ENCODE measurements at regions not wholly inside any gene's neighbourhood (a gene's known extent, or its start where the extent isn't known, plus 50 kb on each side); places are given as distances from the start of the nearest gene placed in this dataset.
"Not testable (repeated sequence)": the region's sequence is repeated elsewhere in the genome, so short reads cannot be mapped to it uniquely, and the experiment has no call there.

GRCh38 chr4:177957596-177958360 is 515.5 kb upstream of the AGA start:
- no peak for DNase-seq

DNA sequence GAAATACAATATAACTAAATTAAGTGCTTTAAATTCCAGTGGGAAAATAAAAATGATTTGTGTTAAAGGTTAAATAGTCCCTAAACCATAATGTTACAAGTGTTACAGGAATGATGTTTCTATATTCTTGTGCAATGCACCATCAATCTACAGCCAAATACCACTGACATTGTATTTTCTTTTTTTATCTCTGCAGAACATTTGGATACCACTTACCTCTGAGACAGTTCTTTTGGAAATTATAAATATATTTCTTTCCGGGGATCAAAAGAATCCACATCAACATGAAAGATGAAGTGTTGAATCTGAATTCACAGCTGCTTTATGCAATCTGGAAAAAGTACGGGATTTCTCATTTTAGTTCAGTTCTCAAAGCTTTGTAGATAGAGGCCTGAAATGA is 518.3 kb upstream of the AGA start:
- no peak for DNase-seq

DNA sequence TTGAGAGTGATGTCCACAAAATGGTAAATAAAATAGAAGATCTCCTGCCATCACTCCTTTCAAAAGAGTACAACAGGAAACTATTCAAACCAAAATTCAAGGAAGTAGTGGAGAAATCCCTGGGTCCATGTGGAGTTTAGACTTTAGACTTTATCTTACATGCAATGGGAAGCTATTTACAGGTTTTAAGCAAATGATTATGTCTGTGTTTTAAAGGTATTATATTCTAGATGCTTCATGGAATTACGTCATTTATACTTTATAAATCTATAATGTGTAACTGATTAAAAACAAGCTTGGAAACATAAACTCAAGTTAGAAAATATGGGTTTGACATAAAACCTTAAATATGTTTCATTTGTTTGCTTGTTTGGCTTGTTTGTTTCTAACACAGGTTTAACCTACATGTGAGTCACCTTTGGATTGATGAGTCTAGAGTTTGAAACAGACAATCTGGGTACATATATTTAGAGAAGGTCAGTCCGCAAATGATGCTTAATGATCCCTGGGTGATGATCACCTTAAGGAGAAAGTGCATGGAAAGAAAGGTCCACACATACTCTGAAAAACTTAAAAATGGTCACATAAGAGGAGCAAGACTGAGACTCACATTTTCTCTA is 519.6 kb upstream of the AGA start:
- DNase-seq, result no peak

DNA sequence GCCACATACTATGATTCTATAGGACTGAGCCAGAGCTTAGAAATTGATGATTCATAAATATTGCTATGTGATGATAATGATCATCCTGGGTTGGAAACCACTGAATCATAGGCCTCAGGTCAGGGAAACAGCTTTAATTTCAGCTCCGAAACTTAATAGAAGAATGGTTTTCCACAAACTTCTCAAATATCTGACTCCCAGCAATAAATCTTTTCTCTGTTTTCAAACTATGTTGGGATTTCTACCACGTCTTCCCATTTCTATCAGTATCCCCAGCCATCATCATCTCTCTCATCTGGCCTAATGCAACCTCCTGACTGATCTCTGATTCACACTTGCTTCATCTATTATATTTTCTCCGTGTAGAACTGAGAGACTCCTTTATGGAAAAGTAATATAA is 521.8 kb upstream of the AGA start:
- DNase-seq, result no peak

- DNase-seq, result no peak
Observed at GRCh38 chr4:177964693-177965168, 522.5 kb upstream of the AGA start.

GRCh38 chr4:177967328-177967727 is 525.1 kb upstream of the AGA start:
- DNase-seq, result no peak

GRCh38 chr4:177968817-177969442 is 526.7 kb upstream of the AGA start:
- DNase-seq, result no peak

DNA sequence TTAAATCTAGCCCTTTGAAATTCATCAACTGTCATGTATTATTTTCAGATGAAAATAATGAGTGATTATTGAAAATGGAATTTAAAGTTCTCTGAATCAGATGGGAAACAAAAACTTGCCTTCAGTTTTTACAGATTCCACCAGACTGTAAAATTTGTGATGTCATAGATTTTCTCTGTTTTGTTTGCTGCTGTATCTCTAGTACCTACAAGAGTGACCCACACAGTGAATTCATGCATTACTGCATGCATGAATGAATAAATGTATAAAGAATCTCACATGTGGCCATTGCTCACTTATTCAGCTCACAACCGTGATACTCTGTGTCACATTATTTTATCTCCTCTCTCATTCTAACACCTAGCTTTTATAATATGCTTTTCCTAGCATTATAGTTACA is 532.2 kb upstream of the AGA start:
- no peak for DNase-seq

GRCh38 chr4:177975315-177975987 is 533.2 kb upstream of the AGA start:
- DNase-seq, result no peak

DNA sequence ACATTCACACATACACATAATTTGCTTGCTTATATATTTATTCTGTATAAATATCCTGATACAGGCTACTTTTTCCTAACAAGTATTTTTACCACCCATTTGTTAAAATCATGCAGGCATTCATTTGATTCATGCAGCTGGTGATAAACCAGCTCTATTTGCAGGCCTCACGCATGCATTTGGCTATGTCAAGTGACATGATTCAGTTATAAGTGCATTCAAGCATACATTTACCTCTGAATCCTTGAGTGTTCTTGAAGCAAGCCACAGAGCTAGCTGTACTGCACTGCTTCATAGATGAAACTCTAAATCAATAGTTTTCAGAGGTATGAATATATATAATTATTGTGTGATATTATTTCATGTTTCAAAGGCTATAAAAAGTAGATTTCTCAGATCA is 544.0 kb upstream of the AGA start:
- no peak for DNase-seq

DNA sequence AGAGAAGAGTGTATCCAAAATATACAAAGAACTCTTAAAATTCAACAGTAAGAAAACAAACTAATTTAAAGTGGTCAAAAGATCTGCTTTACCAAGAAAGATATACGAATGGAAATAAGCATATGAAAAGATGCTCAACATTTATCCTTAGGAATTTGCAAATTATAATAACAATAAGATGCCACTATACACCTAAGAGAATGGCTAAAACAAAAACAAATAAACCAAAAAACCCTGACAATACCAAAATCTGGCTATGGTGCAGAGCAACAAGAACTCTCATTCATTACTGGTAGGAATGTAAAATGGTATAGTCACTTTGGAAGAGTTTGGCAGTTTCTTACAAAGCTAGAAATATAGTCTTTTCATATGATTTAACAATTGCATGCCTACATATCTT is 545.7 kb upstream of the AGA start:
- DNase-seq, result no peak

DNA sequence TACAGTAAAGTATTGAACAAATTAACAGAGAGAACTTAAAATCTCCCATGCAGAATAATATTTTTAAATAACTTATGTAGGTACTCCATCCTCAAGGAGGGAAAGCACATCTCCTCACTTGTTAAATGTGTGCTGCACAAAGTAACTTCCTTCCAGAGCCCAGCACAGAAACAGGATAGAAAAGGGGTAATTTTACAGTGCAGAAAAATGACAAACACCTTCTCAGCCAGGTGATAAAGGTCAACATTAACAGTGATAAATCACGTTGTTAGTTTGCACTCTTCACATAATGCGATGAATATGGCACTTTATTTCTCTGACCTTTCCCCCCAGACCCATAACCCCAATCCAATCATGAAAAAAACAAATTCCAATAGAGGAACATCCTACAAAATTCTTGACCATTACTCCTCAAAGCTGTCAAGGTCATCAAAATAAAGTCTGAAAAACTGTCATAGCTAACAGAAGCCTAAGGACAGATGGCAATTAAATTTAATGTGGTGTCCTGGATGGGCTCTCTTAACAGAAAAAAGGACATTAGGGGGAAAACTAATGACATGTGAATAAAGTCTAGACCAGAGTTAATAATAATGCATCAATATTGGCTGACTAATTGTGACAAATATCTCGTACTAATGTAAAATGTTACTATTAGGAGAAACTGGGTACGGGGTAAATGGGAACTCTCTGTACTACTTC is 547.4 kb upstream of the AGA start:
- no peak for DNase-seq

GRCh38 chr4:178003098-178003657 is 560.9 kb upstream of the AGA start:
- no peak for DNase-seq

GRCh38 chr4:178010596-178010995 is 568.4 kb upstream of the AGA start:
- DNase-seq, result no peak

DNA sequence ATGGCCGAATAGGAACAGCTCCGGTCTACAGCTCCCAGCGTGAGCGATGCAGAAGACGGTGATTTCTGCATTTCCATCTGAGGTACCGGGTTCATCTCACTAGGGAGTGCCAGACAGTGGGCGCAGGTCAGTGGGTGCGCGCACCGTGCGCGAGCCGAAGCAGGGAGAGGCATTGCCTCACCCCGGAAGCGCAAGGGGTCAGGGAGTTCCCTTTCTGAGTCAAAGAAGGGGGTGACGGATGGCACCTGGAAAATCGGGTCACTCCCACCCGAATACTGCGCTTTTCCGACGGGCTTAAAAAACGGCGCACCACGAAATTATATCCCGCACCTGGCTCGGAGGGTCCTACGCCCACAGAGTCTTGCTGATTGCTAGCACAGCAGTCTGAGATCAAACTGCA is 572.8 kb upstream of the AGA start:
- not testable (repeated sequence) for DNase-seq

DNA sequence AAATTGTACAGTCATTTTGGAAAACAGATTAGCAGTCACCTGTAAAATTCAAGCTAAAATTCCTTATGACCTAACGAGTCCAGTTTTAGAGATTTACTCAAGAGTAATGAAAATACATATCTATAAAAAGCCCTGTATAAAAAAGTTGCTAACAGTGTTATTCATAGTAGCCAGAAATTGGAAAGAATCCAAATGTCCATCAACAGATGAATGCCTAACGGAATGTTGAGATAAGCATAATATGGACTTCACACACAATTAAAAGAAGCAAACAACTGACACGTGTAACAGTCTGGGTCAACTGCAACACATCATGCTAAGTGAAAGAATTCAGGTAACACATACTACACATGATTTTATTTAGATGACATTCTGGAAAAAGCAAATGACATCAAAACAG is 584.8 kb upstream of the AGA start:
- DNase-seq, result no peak

GRCh38 chr4:178027796-178028195 is 585.6 kb upstream of the AGA start:
- no peak for DNase-seq

DNA sequence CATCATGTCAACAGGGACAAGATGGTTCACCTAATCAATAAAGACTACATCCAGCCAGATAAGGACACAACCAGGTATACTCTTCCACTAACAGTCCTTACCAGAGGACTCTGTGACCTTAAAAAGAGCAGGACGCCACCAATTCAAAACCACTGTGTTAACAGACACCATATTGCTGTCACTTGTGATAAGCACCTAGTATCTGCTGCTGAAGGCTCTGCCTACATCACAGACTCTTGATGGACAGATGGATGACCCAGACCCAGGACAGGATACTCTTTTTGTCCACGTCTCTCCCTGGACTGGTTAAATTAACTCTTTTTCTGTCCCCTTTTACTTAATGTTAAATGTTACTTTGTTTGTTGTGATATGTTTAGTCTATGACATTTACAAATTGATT is 586.2 kb upstream of the AGA start:
- no peak for DNase-seq

- no peak for DNase-seq
Observed at GRCh38 chr4:178037459-178038214, 595.4 kb upstream of the AGA start.

- no peak for DNase-seq
Observed at GRCh38 chr4:178056996-178057395, 614.8 kb upstream of the AGA start.

DNA sequence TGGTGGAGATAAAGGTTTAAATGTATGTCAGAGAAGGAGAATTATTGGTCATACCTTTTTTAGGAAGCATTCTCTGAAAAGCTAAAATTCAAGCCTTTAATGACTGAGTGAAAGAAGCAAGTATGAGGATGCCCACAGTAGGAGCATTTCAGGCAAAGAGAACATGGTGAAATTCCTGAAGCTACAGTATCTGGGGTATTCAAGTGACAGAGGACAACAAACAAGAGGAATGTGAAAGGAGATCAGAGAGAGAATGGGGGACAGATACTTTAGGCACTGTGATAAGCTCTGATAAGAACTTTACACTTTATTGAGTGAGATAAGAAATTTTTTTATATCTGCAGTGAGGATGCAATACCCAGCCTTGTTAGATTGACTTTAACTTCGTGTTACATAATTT is 621.3 kb upstream of the AGA start:
- no peak for DNase-seq
